ENCODE measurements at regions not wholly inside any gene's neighbourhood (a gene's known extent, or its start where the extent isn't known, plus 50 kb on each side); places are given as distances from the start of the nearest gene placed in this dataset.

DNA sequence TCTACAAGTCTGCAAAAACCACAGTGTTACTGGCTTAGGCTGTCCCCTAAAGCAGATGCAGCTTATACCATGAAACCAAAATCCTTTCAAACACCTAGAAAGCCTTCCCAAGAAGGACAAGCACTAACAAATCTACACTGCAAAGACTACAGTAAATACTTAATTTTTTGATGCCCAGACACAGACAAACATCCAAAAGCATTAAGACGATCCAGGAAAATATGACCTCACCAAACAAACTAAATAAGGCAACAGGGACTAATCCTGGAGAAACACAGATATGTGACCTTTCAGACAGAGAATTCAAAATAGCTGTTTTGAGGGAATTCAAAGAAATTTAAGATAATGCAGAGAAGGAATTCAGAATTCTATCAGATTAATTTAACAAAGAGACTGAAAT lies 423.5 kb downstream of the COL12A1 start:
- no peak for TF ChIP-seq OSR1 (CRISPR knock-in tag; IDR thresholded peaks at IDR 0.05)
- TF ChIP-seq CSDC2 (CRISPR knock-in tag; IDR thresholded peaks at IDR 0.05), result no peak
- no peak for TF ChIP-seq ISL1 (CRISPR knock-in tag; IDR thresholded peaks at IDR 0.05)
- no peak for TF ChIP-seq ARNTL (CRISPR knock-in tag; IDR thresholded peaks at IDR 0.05; ENCODE audit: borderline replicate concordance, low read depth)
- TF ChIP-seq, protein P1, sequence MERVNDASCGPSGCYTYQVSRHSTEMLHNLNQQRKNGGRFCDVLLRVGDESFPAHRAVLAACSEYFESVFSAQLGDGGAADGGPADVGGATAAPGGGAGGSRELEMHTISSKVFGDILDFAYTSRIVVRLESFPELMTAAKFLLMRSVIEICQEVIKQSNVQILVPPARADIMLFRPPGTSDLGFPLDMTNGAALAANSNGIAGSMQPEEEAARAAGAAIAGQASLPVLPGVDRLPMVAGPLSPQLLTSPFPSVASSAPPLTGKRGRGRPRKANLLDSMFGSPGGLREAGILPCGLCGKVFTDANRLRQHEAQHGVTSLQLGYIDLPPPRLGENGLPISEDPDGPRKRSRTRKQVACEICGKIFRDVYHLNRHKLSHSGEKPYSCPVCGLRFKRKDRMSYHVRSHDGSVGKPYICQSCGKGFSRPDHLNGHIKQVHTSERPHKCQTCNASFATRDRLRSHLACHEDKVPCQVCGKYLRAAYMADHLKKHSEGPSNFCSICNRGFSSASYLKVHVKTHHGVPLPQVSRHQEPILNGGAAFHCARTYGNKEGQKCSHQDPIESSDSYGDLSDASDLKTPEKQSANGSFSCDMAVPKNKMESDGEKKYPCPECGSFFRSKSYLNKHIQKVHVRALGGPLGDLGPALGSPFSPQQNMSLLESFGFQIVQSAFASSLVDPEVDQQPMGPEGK (CRISPR knock-in tag; IDR thresholded peaks at IDR 0.05; ENCODE audit: borderline replicate concordance), result no peak

Data from SK-N-SH treated with all-trans-retinoic acid at 6 μM for 48 hours (cell line).